GM04503 (cell line): ENCODE measurements at regions not wholly inside any gene's neighbourhood (a gene's known extent, or its start where the extent isn't known, plus 50 kb on each side); places are given as distances from the start of the nearest gene placed in this dataset.

Source experiments
- DNase-seq: peaks from one replicate; pipeline ENCODE4 v3.0.0-alpha.2; 2012; ENCODE audit warnings: low read depth

DNA sequence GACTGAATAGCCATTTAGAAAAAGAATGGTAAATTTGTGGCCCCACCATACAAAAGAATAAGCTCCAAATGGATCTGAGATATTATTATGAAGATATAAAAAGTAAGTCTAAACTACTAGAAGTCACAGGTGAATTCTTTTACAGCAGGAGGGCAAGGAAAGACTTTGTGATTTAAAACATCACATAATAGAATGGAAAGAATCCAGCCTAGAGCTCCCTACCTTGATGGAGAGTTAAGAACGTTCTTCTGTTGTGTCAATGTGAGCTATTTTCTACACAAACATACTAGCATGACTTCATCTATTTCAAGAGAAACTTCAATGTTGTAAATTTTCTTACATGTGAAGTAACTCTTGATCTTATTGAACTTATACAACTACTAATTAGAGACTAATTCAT lies 100.0 kb upstream of the NRSN1 start:
- DNase-seq, result no peak

DNA sequence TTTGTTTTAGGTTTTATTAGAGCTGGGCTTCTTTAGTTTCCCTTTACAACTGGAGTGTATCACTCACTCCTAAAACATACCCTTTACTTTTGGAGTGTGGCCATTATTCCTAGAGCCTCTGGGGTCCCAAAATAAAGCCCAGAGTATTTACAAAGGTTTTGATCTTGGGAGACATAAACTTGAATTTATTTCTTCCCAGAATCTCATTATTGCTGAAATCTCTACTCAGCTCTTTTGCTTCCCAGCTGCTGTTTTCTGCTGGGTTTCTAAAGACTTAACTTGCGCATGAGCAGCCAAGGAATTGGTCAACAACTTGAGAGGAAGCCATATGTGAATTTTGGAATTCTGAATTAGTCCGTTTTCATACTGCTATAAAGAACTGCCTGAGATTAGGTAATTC lies 94.5 kb upstream of the NRSN1 start:
- DNase-seq, result no peak

DNA sequence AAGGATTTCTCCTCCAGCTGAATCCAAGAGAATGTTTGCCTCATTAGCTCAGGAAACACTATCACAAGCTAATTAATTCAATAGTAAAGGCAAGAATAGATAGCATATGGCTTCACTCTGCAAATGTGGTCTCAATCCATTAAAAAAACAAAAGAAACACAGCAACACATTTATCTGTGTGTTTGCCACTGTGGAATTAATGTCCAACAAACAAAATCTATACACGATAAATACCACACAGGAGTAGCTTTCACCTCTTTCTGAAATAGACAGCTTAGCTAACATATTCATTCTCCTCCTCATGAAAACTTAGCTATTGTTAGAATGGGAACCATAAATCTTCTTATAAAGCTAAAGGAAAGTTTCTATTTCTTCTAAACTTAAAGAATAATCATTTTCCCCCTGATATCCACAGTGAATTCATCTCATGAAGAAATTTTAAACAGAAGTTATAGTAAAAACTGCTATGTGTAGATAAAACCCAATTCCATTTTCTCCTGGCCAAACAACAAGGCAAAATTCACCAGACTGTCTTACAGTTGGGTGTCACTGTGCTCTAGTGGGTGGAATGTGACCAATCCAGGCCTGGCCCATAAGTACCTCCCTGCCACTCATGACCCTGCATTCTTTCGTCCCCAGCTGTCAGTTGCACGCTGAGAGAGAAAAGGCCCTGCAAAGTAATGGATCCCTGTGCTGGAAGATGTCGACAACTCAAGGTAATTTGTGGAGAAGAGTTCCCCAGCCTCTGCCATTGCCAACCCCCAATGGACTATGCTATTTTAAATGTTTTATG lies 92.9 kb upstream of the NRSN1 start:
- no peak for DNase-seq

DNA sequence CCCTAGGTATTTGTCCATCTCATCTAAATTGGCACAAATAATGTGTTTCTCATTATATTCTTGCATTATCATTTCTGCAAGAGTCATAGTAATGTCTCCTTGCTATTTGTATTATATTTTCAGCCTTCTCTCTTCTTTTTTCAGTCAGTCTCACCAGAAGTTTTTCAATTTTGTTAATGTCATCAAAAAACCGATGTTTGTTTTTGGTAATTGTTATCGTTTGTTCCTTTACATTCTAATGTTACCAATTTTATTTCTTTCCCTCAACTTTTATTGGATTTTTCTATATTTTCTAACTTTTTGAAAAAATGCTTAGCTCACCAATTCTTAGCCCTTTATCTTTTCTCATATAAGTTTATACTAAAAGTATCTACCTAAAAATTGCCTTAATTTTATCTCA lies 82.2 kb upstream of the NRSN1 start:
- DNase-seq, result no peak

DNA sequence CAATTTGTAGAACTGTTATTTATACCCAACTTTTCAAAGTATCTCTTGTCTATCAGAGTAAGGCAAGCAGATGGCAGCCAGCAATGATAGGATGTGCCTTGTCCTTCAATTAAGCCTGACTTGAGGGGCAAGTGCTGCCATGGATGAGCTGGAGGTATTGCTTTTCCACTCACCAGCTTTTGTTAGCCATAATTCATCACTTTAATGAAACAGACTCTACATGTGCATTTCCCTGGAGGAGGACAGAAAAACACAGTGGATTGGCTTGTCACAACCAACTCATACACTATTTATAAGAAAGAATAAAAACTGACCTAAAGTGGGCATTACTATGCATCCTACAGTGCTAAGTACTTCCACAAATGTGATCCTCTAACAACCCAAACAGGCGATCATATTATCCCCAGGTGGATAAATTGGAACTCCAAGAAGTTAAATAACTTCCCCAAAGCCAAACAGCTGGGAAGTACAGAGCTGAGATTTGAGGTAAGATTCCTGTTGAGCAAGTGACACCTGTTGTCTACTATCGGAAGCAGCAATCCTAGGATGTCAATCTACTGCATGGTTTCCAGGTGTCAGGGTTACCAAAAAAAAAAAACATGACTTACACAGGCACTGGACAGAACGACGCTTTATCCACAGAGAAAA lies 73.9 kb upstream of the NRSN1 start:
- no peak for DNase-seq

DNA sequence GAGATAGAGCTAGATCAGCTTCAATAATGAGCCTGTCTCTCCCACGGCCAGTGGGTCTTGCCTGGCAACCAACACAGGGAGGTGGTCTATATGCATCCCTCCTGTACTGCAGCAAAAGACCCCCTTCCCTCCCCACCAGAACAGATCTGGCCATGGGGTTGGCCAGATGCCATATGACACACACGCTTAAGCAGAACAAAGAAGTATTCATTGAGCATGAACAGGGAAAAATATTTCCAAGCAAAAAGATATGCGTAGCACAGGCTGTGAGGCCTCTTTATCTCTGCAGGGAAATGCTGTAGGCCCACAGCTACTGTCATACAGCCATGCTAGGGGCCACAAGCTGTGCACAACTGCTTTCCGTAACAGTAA lies 73.4 kb upstream of the NRSN1 start:
- DNase-seq, result no peak

DNA sequence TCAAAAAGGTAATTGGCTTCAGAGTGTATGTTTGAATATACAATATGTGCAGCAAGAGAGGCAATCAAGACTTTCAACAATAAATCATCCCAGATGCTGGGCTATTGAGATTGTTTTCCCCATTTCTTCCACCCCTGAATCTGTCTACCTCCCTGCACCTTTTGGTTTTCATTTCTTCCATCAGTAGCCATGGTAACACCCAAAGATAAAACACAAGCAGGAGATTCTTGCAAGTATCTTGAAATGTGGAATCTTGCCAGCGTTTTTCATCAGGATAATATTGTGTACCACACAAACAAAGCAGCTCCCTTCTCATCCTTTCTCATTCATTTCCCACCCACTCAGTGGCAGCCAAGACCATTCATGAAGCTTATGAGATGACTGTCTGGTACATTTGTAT lies 73.0 kb upstream of the NRSN1 start:
- no peak for DNase-seq

DNA sequence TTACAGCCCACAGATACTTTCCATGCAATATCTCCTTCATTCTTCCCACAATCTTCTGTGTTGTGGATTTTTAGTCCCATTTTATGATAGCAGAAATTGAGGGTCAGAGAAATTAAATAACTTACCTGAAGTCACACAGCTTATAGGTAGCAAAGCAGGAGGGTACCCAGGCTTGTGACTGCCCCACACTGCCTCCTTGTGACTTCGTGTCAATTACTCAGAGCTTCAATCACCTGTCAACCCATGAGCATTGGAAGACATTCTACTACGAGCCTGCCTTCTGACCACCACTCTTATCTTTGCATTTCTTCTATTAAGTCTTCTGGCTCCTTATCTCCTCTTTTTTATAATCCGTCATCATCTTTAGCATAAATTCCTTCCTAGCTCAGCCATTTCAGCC lies 71.6 kb upstream of the NRSN1 start:
- DNase-seq, result no peak

DNA sequence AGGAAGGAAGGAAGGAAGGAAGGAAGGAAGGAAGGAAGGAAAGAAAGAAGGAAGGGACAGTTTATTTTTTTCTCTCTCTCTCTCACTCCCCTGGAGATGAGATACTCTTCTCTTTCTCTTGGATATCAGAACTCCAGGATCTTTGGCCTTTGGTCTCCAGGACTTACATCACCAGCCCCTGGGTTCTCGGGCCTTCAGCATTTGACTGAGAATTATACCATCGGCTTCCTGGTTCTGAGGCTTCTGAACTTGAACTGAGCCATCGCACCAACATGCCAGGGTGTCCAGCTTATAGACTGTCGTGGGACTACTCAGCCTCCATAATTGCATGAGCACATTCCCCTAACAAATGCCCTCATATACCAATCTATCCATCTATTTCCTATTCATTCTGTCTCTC lies 69.4 kb upstream of the NRSN1 start:
- DNase-seq, result no peak

DNA sequence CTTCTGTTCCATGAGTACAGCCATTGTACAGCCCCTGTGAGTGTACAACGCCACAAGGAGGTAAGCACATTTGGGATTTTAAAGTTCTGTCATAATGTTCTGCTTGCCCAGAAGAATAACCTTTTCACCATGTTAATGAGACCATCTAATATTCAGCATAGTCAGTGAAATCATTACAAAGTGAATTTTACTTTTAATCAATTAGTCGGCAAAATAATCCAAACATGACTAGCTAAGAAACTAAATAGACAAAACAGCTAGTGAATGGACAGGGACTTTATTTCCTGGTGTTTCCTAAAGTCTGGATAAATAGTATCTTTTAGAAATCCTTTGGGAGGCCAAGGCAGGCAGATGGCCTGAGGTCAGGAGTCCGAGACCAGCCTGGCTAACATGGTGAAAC lies 69.0 kb upstream of the NRSN1 start:
- no peak for DNase-seq

DNA sequence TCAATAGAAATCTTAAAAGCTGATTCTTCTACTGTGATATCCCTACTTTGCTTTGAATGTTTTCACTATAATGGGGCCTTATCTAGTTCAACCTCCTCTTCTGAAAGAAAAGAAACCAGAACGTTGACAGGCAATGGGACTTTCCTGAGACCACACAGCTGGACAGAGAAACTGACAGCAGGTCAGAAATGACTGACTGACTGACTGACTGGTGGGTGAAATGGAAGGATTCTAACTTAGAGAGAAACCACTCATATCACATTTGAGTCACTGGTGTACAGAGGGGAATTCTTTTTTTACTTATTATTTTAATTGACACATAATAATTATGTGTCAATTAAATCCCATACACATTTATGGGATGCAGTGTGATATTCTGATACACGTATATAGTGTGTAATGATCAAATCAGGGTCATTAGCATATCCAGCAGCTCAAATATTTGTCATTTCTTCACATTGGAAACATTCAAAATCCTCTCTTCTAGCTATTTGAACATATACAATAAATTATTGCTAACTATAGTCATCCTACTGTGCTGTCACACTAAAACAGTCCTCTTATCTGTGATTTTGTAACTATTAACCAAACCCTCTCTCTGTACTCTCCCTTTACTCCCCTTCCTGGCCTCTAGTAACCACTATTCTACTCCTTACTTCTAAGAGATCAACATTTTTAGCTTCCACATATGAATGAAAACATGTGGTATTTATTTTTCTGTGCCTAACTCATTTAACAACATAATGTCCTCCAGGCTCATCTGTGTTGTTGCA lies 64.8 kb upstream of the NRSN1 start:
- no peak for DNase-seq

DNA sequence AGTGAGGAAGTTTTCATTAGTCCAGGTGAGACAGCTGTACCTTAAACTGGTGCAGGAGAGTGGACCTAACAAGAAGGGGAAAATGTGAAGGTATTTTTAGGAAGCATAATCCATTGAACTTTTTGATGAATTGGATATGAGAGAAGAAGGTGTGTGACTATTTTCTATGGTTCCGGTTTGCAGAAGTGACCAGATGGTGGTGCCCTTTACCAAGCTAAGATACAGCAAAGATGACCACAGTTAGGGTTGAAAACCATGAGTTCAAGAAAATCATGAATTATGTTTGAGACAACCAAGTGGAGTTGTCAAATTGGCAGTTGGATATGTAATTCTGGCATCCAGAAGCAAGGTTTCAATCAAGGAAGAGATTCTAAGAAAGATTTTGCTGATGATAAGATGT lies 61.9 kb upstream of the NRSN1 start:
- no peak for DNase-seq

DNA sequence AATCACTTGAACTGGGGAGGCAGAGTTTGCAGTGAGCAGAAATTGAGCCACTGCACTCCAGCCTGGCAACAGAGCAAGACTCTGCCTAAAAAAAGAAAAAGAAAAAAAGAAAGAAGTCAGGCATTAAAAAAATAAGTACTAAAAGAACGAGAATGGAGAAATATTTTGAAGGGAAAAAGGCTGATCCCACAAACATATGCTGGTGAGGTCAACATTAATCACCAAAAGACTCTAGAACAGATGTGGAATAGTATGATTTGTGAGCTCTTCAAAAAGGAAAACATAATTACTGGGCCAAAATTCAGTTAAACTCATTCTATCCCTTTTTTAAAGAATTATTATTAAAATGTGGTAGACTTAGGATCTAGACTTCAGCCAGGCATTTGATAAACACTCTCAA lies 61.2 kb upstream of the NRSN1 start:
- no peak for DNase-seq

DNA sequence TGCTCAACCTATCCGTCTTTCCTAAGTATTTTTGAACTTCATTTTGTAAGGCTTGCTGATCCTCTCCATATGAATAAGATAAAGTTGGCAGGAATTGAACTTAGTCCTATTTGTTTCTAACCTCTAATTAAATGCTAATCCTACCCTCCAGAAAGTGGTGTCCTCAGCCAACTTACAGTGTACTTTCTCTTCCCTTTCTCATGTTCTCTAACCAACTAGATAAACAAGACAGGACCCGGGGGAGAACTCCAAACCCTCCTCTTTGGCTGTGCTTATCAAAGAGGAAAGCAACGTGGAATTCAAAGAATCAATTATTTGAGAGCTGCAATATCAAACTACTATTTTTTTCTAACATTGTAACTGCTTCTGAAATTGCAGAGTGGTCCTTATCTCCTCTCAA lies 56.5 kb upstream of the NRSN1 start:
- no peak for DNase-seq

DNA sequence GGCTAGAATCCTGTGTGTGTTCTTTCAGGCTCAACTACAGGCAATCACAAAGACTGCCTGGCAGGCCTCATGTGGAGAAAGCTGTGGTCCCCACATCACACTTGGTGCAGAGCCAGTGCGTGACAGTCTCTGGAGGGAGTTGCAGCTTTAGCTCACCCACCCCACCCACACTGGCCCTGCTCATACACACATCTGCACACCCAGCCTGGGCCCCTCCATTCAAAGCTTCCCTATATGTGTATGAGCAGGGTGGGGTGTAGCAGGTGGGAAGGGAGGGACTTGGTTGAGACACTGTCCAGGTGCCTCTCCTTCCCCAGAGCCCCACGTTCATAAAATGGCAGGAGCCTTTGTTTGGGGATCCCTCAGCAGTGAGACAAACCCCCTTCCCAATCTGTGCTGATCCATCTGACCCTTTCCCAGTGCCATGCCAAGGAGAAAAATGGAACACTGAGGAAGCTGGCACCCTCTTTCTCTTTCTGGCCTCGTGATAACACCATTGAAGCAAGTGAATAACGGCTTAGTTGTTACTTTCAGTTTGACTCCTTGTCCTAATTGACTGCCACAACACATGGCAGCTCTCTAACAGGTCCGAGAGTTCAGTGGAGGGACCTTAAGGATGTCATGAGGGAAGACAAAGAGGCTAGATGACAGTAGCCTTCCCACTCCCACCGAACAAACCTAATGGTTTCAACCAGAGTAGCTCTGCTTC lies 53.8 kb upstream of the NRSN1 start:
- no peak for DNase-seq

DNA sequence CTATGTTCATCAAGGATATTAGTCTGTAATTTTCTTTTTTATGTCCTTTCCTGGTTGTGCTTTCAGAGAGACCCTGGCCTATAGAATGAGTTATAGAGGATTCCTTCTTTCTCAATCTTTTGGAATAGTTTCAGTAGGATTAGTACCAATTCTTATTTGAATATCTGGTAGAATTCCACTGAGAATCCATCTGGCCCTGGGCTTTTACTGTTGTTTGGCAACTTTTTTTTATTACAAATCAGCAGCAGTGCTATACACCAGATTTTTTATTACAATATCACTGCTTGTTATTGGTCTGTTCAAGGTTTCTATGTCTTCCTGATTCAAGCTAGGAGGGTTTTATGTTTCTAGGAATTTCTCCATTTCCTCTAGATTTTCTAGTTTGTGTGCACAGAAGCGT lies 50.0 kb upstream of the NRSN1 start:
- DNase-seq, result no peak
